ENCODE measurements at regions not wholly inside any gene's neighbourhood (a gene's known extent, or its start where the extent isn't known, plus 50 kb on each side); places are given as distances from the start of the nearest gene placed in this dataset.

DNA sequence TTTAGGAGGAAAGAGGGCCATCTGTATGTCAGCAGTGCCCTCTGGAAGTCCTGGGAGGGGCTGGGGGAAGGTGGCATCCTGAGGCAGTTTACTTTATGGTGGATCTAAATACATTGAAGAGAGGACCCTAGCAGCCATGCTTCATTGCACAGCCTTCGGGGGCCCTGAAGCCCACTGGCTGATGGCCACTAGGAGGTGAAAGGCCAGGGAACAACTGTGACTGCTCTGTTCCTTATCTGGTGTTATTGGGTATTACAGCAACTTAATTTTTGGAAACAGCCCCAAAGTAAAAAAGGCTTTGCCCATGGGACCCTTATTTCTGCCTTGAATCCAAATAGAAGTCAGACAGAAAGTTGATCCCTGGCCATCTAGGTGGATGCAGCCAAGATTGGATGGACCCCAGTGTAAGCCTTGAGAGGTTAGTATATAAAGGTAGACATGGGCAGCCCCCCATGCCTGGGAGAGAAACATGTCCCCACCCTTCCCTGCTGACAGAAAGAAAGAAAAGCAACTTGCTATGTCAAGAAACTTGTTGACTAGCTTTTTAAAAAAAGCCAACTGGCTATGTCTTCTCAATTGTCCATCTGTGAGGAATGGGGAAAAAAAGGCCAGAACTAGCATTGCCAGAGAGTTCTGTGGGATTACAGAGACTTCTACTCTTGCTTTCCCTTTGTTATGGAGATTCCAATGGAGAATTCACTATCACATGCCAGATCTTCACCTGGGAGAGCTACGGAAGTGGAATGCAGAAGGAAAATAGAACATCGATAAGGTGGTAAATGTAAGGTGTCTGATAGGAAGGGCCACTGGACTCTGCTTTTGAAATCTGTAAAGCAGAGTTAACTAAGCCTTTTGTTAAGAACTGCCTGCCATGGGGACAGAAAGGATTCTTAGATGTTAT, 58.6 kb upstream of the OSR1 start:
- H3K4me3 ChIP-seq (ENCODE audit: low read depth, low read length), result no peak overlapping the region
- no peaks in the 10 kb centered on the region for H3K36me3 ChIP-seq (ENCODE audit: control insufficient read depth, insufficient read depth, low read length)
- WGBS (ENCODE audit: insufficient coverage), result 43% methylated on average over 1 of the region's 3 CpGs
- H3K27me3 ChIP-seq (ENCODE audit: control insufficient read depth, insufficient read depth, low read length), result no peaks in the 10 kb centered on the region
- peaks cover 1% of the 10 kb centered on the region for H3K9me3 ChIP-seq (ENCODE audit: control insufficient read depth, insufficient read depth, low read length)
- H3K27ac ChIP-seq (ENCODE audit: low read depth, low read length), result no peak overlapping the region
- DNase-seq (ENCODE audit: low read depth in 4 of 6, low spot score in 6 of 6), result no peak
- H3K4me1 ChIP-seq (ENCODE audit: control insufficient read depth, insufficient read depth, low read length), result no peaks in the 10 kb centered on the region

DNA sequence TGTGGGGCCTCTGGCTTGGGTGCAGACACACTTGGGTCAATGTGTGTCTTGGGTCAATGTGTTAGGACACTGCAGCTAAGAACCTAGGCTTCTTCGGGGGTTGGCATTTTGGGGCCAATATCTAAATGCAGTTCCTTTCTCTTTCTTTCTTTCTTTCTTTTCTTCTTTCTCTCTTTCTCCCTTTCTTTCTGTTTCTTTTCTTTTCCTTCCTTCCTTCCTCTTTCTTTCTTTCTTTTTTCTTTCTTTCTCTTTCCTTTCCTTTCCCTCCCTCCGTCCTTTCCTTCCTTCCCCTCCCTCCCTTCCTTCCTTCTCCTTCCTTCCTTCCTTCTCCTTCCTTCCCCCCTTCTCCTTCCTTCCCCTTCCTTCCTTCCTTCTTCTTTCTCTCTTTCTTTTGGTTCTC, 57.7 kb upstream of the OSR1 start:
- 94% methylated on average over 1 of the region's 2 CpGs for WGBS (ENCODE audit: insufficient coverage)

DNA sequence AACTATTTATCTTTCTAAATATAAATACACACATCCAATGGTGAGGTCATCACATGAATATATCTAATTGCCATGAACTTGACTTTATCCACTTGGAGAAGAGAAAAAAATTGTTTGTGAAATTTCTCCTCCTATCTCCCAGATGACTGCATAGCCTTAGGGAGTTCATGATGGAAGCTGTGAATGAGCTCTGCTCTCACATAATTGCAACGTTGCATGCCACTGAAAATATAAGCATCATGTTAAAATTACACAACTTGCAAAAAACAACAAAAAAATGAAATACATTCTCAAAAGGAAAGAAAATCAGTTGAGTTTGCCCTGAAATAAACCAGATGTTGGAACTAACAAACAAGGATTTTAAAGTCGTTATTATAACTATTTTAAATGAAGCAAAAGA, 50.6 kb upstream of the OSR1 start:
- H3K4me1 ChIP-seq (ENCODE audit: control insufficient read depth, insufficient read depth, low read length), result no peaks in the 10 kb centered on the region
- no peaks in the 10 kb centered on the region for H3K36me3 ChIP-seq (ENCODE audit: control insufficient read depth, insufficient read depth, low read length)
- H3K9me3 ChIP-seq (ENCODE audit: control insufficient read depth, insufficient read depth, low read length), result peaks cover 1% of the 10 kb centered on the region
- no CpG with 5 or more reads among the region's 2 CpGs for WGBS (ENCODE audit: insufficient coverage)
- no peak overlapping the region for H3K27ac ChIP-seq (ENCODE audit: low read depth, low read length)
- no peak overlapping the region for H3K4me3 ChIP-seq (ENCODE audit: low read depth, low read length)
- DNase-seq (ENCODE audit: low read depth in 4 of 6, low spot score in 6 of 6), result no peak
- no peaks in the 10 kb centered on the region for H3K27me3 ChIP-seq (ENCODE audit: control insufficient read depth, insufficient read depth, low read length)

More for the DNA sequence above, 57.7 kb upstream of the OSR1 start:
- Histone ChIP-seq H3K36me3 (ENCODE audit: control insufficient read depth, insufficient read depth, low read length) (no peaks in the 10 kb centered on the region), H3K27me3 (ENCODE audit: control insufficient read depth, insufficient read depth, low read length) (no peaks in the 10 kb centered on the region), H3K4me3 (ENCODE audit: low read depth, low read length) (no peak overlapping the region), H3K4me1 (ENCODE audit: control insufficient read depth, insufficient read depth, low read length) (no peaks in the 10 kb centered on the region), H3K27ac (ENCODE audit: low read depth, low read length) (no peak overlapping the region), H3K9me3 (ENCODE audit: control insufficient read depth, insufficient read depth, low read length) (peaks cover 1% of the 10 kb centered on the region)
- no peak for DNase-seq (ENCODE audit: low read depth in 4 of 6, low spot score in 6 of 6)

DNA sequence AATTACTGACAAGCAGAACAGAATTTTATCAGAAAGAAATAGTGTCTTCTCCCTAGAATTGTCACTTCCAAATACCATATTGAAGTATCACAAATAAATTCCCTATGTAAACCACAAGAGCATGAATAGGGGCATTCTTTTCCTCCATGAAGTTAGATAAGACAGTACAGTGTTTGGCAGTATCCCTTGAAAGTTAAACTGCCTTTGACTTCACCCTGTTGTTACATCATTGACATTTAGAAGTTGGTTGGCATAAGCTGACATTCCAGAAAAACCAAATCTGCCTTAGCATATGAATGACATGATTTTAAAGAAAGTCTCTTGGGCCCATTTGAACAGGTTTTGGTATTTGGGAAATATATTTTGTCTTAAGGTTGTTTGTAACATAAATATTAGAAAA, 50.2 kb upstream of the OSR1 start:
- H3K9me3 ChIP-seq (ENCODE audit: control insufficient read depth, insufficient read depth, low read length), result peaks cover 1% of the 10 kb centered on the region
- no peaks in the 10 kb centered on the region for H3K36me3 ChIP-seq (ENCODE audit: control insufficient read depth, insufficient read depth, low read length)
- H3K4me3 ChIP-seq (ENCODE audit: low read depth, low read length), result no peak overlapping the region
- DNase-seq (ENCODE audit: low read depth in 4 of 6, low spot score in 6 of 6), result no peak
- no peaks in the 10 kb centered on the region for H3K27me3 ChIP-seq (ENCODE audit: control insufficient read depth, insufficient read depth, low read length)
- no peaks in the 10 kb centered on the region for H3K4me1 ChIP-seq (ENCODE audit: control insufficient read depth, insufficient read depth, low read length)
- H3K27ac ChIP-seq (ENCODE audit: low read depth, low read length), result no peak overlapping the region

All from spinal cord (tissue), 9 donors.